HG03103 (cell line): ENCODE measurements at regions not wholly inside any gene's neighbourhood (a gene's known extent, or its start where the extent isn't known, plus 50 kb on each side); places are given as distances from the start of the nearest gene placed in this dataset.
A peak's percentile ranks its signal among the peaks of the same experiment; 100 is the strongest.

Experiments
- ATAC-seq: cut with Tn5 transposase; IDR thresholded peaks from one replicate; pipeline ENCODE4 v1.9.1; 2021; ENCODE audit warnings: low read depth; ENCODE audit not compliant: unreplicated experiment

- ATAC-seq: no peak
Observed at GRCh38 chr1:219478811-219479210, 134.1 kb downstream of the ZC3H11B start.

DNA sequence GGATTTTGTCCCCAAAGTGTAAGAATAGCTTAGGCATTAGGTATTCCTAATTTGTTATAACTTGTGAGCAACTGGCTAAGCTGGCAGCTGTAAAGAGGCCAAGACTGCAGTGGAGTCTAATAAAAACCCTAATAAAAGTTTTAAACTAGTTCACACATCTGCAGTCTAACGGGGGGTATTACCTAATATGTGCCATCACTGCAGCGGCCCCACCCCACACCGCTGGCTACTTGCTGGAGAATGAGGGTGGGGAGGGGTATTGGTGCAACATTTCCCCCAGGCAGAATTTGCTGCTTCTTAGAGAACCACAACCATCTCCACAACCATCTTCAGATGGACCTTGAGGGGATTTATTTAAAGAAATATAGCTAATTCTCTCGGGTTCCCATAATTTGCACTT, 135.0 kb downstream of the ZC3H11B start:
- ATAC-seq: no peak

DNA sequence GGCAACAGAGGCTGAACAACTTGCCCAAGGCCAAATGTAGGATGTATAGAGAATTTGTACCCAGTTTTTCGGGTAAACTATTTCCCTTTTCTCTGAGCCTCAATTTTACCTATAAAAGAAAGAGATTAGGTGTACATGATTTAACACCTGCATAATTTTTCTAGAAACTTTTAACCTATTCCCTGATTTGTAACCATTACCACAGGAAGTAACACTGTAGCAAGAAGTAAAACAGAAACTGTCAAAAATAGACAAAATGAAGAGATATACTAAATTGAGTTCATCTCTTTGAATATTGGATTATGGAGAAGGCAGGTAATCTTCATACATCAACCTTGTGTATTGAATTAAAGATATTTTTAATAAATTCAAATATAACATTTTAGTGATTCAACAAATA, 136.2 kb downstream of the ZC3H11B start:
- peak; percentile 41 for ATAC-seq

DNA sequence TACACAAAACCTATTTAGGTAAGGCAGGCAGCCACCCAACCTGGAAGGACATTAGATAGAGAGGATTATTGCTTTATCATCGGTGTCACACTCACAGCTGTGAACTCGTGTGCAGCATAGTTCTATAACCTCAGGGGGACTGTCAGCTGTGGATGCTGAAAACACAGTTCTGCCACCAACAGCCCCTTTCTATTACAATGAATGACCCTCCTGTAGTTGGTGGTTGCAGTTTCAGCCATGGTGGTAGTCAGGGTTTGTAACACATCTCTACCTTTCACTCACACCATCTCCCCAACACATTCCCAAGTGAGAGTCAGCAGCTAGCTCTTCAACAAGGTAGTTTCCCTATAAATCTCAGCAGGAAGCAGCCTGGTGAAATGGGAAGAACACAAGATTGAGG, 136.8 kb downstream of the ZC3H11B start:
- peak; percentile 64 for ATAC-seq

DNA sequence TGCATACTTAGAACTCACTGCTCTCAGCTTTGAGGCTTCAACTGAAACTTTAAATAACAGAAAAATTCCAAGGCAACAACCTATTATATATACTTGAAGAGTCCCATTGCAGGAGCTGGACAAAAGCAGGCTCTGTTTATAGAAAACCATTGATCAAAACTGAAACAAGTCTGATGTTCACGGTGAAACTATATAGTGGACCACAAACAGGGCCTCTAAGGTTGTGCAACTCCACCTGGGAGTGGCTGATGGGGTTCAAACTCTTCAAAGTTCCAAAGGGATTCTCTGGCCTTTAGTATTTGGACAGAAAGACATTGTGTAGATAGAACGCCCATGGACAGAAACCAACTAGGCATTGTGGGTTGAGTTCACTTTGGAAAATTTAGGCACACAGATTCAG, 140.3 kb downstream of the ZC3H11B start:
- no peak for ATAC-seq

DNA sequence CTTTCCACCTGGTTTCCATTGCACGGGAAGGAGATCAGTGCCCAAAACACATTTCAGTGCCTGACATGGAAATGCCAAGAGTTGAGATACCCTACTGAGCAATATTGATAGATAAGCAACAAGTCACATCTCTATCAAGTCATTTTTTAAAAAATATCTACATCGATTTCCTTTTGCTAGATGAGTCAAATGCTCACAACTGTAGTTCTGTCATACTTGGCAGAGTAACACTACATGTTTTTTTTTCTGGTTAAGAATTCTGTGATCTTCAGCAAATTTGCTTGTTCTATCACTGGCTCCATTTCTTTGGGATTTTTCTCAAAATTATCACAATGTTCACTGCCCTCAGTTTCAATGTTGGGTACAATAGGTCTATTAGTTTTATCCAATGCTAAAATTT, 145.4 kb downstream of the ZC3H11B start:
- ATAC-seq: no peak

- no peak for ATAC-seq
Observed at GRCh38 chr1:219466766-219467165, 146.1 kb downstream of the ZC3H11B start.

DNA sequence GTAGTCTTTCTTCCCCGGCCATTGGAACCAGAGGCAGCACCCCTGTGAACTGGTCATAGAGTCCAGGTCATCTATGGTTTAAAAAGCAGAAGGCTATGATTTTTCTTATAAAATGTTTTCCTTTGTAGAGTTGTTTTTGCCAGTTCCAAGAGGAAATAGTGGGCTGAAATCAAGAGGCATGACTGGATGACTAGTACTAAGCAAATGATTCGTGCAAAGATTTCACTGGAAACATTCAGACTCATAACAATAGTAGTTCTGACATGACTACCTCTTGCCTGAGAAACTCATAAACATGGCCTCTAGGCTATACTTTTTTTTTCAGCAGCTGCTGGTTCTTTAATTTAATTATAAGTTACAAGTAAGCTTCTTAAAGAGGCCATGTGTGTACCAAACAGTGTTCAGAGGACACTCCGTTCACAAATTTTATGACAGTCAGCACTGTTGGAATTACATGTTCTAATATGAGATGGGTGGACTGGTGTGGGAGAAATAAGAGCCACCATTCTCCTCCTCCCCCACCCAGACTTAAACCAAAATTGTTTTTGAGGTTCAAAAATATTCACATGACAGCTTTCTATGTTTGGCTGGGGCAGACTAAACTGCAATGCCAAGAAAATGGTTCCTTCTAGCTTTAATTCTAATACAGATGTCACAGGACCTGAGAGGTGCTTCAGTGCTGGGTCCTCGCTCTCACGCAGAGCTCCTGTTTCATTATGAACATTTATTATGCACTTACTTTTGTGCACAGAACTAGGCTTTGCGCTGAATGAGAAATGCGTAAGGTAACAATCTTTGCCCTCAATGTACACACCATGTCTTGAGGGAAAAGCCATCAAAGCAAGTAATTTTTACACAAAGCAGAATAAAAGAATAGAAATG, 147.5 kb downstream of the ZC3H11B start:
- peak; percentile 40 for ATAC-seq

DNA sequence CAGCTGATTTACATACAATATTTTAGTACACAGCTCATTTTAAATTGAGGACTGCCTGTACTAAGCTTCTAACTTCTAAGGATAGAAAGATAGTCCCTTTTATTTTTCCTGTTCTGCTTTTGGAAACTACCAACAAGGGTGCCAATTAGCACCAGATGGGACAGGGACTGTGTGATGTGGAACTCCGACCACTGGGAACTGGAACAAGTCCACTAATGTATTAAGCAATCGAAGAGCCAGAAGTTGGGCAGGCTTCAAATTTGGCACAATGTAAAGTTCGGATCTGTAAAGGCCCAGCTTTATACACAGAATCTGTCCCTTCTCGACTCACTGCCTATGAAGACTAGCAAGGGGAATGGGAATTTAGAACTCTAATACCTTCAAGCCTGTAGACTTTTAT, 149.3 kb downstream of the ZC3H11B start:
- no peak for ATAC-seq

GRCh38 chr1:219461981-219462400, 150.9 kb downstream of the ZC3H11B start:
- ATAC-seq: no peak

GRCh38 chr1:219460896-219461815, 151.7 kb downstream of the ZC3H11B start:
- ATAC-seq: peak; percentile 67

DNA sequence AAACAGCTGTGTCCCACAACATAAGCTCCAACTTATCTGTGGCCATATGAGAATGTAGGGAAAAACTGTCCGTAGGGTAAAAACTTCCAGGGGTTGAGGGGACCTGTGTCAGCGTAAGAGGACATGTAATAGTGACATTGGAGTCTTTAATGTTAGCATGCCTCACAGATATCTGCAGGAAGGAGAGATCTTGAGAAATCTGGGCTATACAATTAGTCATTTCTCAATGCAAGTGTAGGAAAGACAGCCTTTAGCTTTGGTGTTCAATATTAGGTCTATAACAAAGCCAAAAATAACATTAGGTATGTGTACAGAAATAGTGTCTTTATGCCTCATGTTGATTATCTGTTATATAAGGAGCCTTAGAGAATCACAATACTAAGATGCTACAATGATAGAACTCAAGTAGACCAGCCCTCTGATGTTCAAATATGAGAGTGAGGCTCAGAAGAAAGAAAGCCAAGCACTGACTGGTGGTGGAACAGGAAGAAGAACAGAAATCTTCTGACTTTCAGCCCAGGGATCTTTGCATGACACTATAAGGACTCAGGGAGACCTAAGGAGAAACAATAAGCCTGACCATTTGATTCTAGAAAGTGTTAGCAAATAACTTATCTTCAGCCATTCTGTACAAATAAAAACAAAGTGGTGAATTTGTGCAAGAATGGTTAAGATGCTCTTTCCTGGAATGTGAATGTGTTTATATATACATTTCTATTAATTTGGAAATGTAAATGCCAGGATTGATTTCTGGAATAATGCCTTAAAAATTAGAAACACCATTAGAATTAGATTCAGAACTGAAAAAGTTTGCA, 152.6 kb downstream of the ZC3H11B start:
- no peak for ATAC-seq

GRCh38 chr1:219459351-219460080, 153.4 kb downstream of the ZC3H11B start:
- ATAC-seq: no peak

GRCh38 chr1:219446288-219446687, 166.6 kb downstream of the ZC3H11B start:
- no peak for ATAC-seq

- no peak for ATAC-seq
Observed at GRCh38 chr1:219445864-219446263, 167.0 kb downstream of the ZC3H11B start.

DNA sequence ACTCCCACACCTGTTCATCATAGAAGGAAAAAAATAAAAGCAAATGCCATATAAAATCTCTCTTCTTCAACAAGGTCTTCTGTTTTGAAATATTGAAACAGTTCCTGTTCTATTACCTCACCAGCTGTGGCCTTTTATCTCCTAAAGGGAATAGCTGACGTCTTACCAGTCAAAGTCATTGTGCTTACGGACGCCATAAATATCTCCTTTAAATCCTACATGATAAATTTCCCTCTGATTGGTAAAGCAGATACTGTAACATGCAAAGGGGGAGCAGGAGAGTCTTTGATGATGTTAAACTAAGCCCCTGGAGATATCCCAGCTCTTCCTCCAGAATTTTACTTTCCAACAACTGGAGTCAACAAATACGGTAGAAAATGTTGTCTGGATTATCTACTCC, 168.4 kb downstream of the ZC3H11B start:
- ATAC-seq: no peak

GRCh38 chr1:219443763-219444162, 169.1 kb downstream of the ZC3H11B start:
- no peak for ATAC-seq

DNA sequence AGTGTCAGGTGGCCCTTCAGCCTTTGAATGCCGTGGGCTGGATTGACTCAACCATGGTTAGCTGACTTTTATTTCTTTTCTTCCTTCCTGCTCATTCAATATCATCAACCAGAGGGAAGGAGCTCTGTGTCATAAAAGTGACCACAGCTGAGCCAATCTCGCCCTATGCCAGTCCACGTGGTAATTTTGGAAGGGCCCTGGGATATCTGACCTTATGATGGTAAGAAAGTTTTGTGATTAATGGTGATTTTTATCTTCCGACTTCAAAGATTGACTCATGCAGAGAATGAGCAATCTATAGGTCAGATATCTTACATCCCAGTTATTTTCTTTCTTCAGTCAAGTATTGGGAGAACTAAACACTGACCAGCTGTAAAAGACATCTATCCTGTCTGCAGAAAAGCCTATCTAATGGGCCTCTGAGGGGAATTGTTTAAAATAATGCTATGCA, 170.3 kb downstream of the ZC3H11B start:
- no peak for ATAC-seq

DNA sequence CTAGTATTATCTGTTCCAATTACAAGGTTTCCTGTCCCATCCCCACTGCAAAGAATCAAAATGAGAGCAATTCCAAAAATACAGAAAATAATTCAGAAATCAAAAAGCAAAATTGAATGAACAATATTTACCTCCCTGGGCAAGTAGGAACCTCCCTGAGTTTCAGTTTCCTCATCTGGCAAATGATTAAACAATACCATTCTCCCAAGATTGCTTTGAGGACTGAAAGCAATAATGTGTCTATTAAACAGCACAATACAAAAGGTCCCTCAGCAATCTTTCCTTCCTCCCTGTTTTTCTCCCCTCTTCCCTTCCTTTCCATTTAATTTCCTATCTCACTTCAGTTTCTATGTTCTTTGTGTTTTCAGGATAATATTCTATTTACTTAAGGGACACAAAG, 171.0 kb downstream of the ZC3H11B start:
- no peak for ATAC-seq

GRCh38 chr1:219439376-219439775, 173.5 kb downstream of the ZC3H11B start:
- ATAC-seq: no peak
